Adrenal gland (tissue), 5 donors: ENCODE measurements at regions not wholly inside any gene's neighbourhood (a gene's known extent, or its start where the extent isn't known, plus 50 kb on each side); places are given as distances from the start of the nearest gene placed in this dataset.

ENCODE experiments used
- POLR2A ChIP-seq, 2 donors: fragments of 450-650 bp; IDR thresholded peaks; one replicate each; pipeline ENCODE4 v1.6.1; 2017; ENCODE audit warnings: antibody characterized with exemption in 2 of 2, mild to moderate bottlenecking in 2 of 2, moderate library complexity in 1 of 2
- TF ChIP-seq, protein P1 (sequence below), 6 experiments: fragments of 450-650 bp in 4 of 6; fragments of 200-600 bp in 2 of 6; sonication (generic) in 1 of 6; IDR thresholded peaks; 1 replicate in 5 of 6; 2 replicates in 1 of 6; pipeline versions ENCODE4 v1.5.1 to v1.8.0; 2016 to 2021; ENCODE audit warnings: antibody characterized with exemption in 6 of 6, mild to moderate bottlenecking in 2 of 6, moderate library complexity in 1 of 6
- donor health status: DM: no; HTN: no; CAD: no.

DNA sequence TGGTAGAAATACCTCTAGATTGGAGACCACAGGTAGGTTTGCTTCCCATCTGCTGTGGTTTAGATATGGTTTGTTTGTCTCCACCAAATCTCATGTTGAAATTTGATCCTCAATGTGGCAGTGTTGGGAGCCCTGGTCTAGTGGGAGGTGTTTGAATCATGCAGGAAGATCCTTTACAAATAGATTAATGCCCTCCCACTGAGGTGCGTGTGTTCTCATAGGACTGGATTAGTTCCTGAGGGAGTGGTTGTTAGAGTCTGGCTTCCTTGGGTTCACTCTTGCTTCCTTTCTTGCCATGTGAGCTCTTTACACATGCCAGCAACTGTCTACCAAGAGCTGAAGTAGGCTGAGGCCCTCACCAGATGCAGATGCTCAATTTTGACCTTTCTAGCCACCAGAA is 391.1 kb upstream of the GRIA1 start:
- TF ChIP-seq, protein P1, sequence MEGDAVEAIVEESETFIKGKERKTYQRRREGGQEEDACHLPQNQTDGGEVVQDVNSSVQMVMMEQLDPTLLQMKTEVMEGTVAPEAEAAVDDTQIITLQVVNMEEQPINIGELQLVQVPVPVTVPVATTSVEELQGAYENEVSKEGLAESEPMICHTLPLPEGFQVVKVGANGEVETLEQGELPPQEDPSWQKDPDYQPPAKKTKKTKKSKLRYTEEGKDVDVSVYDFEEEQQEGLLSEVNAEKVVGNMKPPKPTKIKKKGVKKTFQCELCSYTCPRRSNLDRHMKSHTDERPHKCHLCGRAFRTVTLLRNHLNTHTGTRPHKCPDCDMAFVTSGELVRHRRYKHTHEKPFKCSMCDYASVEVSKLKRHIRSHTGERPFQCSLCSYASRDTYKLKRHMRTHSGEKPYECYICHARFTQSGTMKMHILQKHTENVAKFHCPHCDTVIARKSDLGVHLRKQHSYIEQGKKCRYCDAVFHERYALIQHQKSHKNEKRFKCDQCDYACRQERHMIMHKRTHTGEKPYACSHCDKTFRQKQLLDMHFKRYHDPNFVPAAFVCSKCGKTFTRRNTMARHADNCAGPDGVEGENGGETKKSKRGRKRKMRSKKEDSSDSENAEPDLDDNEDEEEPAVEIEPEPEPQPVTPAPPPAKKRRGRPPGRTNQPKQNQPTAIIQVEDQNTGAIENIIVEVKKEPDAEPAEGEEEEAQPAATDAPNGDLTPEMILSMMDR (IDR thresholded peaks at IDR 0.05) = no peak
- no peak for TF ChIP-seq POLR2A (IDR thresholded peaks at IDR 0.05)
